ENCODE measurements at regions not wholly inside any gene's neighbourhood (a gene's known extent, or its start where the extent isn't known, plus 50 kb on each side); places are given as distances from the start of the nearest gene placed in this dataset.
A peak's percentile ranks its signal among the peaks of the same experiment; 100 is the strongest.

DNA sequence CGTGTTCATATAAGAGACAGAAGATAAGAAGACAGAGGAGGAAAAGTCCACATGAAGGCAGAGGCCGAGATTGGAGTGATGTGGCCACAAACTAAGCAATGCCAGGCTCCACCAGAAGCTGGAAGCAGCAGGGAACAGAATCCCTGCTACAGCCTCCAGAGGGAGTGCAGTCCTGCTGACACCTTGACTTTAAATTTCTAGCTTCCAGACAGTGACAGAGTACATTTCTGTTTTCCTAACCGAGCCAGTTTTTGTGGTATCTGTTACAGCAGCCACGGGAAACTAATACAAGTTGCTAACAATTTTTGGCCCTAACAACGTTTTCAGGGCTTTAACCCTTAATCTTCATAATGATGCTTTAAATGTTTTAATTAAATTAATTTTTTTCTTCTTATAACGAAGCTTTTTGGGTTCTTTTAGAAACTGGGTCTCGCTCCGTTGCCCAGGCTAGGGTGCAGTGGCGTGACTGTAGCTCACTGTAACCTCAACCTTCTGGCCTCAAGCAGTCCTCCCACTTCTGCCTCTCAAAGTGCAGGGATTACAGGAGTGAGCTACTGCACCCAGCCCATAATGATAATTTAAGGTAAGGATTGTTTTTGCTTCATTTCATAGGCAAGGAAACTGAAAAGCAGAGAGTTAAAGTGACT, 202.3 kb upstream of the PROK2 start:
- Histone ChIP-seq H4K20me1 (ENCODE audit: insufficient read depth, low read length) (no peaks in the 10 kb centered on the region), H3K9me2 (replicated peaks; ENCODE audit: insufficient read depth, low read length) (no peaks in the 10 kb centered on the region), H3F3A (ENCODE audit: insufficient read depth, low read length) (no peaks in the 10 kb centered on the region), H3K9me3 (replicated peaks; ENCODE audit: insufficient read depth, low read length) (no peaks in the 10 kb centered on the region), H3K27me3 (replicated peaks; ENCODE audit: insufficient read depth, low read length) (no peaks in the 10 kb centered on the region), H3K4me1 (ENCODE audit: low read length) (no peaks in the 10 kb centered on the region), H3K9ac (ENCODE audit: low read length) (no peak overlapping the region), H3K79me2 (ENCODE audit: low read length) (no peaks in the 10 kb centered on the region), H3K27ac (ENCODE audit: low read length) (no peak overlapping the region), H3K4me3 (ENCODE audit: low read length) (no peak overlapping the region), H2AFZ (ENCODE audit: low read length) (no peak overlapping the region), H3K36me3 (replicated peaks; ENCODE audit: insufficient read depth, low read length) (no peaks in the 10 kb centered on the region), H3K4me2 (ENCODE audit: low read depth, low read length) (no peak overlapping the region)
- DNase-seq: no peak
- TF ChIP-seq, protein P1, sequence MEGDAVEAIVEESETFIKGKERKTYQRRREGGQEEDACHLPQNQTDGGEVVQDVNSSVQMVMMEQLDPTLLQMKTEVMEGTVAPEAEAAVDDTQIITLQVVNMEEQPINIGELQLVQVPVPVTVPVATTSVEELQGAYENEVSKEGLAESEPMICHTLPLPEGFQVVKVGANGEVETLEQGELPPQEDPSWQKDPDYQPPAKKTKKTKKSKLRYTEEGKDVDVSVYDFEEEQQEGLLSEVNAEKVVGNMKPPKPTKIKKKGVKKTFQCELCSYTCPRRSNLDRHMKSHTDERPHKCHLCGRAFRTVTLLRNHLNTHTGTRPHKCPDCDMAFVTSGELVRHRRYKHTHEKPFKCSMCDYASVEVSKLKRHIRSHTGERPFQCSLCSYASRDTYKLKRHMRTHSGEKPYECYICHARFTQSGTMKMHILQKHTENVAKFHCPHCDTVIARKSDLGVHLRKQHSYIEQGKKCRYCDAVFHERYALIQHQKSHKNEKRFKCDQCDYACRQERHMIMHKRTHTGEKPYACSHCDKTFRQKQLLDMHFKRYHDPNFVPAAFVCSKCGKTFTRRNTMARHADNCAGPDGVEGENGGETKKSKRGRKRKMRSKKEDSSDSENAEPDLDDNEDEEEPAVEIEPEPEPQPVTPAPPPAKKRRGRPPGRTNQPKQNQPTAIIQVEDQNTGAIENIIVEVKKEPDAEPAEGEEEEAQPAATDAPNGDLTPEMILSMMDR (IDR thresholded peaks at IDR 0.05; ENCODE audit: low read length): no peak
- no peak for TF ChIP-seq EZH2phosphoT487 (IDR thresholded peaks at IDR 0.05; ENCODE audit: low read length)
- no peak for TF ChIP-seq EZH2 (optimal IDR thresholded peaks at IDR 0.05; ENCODE audit: low read depth, low read length)

DNA sequence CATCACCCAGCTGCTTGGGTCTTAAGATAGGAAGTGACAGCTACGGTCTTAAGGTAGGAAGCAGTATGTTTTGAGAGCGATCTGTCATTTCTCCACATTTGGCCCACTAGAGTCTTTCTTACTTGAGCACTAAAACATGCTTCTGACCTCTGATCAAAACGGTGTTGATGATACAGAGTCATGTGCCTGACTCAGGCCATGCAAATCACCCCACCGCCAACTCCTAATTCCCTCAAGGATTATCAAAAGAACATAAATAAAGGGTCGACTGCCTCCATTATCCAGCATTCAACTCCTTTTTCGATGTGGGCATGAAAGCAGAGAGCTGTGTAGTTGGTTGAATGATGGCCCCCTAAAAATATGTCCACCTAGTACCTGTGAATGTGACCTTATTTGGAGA, 201.7 kb upstream of the PROK2 start:
- Histone ChIP-seq H3K36me3 (replicated peaks; ENCODE audit: insufficient read depth, low read length) (no peaks in the 10 kb centered on the region), H4K20me1 (ENCODE audit: insufficient read depth, low read length) (no peaks in the 10 kb centered on the region), H3K9me2 (replicated peaks; ENCODE audit: insufficient read depth, low read length) (no peaks in the 10 kb centered on the region), H2AFZ (ENCODE audit: low read length) (no peak overlapping the region), H3F3A (ENCODE audit: insufficient read depth, low read length) (no peaks in the 10 kb centered on the region), H3K4me3 (ENCODE audit: low read length) (no peak overlapping the region), H3K27ac (ENCODE audit: low read length) (no peak overlapping the region), H3K79me2 (ENCODE audit: low read length) (no peaks in the 10 kb centered on the region), H3K9me3 (replicated peaks; ENCODE audit: insufficient read depth, low read length) (no peaks in the 10 kb centered on the region), H3K9ac (ENCODE audit: low read length) (no peak overlapping the region), H3K4me2 (ENCODE audit: low read depth, low read length) (no peak overlapping the region), H3K27me3 (replicated peaks; ENCODE audit: insufficient read depth, low read length) (no peaks in the 10 kb centered on the region), H3K4me1 (ENCODE audit: low read length) (no peaks in the 10 kb centered on the region)
- TF ChIP-seq, protein P1 (IDR thresholded peaks at IDR 0.05; ENCODE audit: low read length): no peak
- TF ChIP-seq EZH2phosphoT487 (IDR thresholded peaks at IDR 0.05; ENCODE audit: low read length) (no peak), EZH2 (optimal IDR thresholded peaks at IDR 0.05; ENCODE audit: low read depth, low read length) (no peak)
- DNase-seq: no peak

DNA sequence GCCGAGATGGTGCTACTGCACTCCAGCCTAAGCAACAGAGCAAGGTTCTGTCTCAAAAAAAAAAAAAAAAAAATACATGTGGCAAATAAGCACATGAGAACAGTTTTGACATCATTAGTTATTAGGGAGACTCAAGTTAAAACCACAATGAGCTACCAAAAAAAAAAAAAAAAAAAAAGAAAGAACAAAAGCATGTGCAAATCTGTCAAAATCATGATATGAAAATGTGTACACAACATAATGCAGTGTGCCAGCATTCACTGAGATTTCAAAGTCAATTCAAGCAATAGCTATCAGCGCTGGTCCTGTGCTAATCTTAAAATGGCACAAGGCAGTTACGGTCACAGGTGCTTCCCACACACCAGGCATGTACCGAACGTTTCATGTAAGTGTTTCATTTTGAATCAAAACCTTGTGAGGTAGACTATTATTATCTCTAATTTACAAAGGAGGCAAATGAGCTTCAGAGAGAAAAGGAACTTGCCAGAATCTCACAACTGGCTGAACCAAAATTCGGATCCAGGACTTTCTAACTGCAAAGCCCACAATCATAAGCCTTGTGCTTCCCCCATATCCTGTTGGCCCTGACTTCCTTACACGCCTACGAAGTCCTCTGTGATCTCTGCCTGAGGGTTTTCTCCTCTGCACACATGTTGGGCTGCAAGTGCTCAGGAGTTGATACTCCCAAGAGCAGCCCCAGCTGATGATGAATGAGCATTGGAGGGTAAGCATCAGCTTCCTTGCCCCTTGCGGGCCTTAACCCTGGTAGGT, 200.1 kb upstream of the PROK2 start:
- no peaks in the 10 kb centered on the region for H3F3A ChIP-seq (ENCODE audit: insufficient read depth, low read length)
- H3K4me3 ChIP-seq (ENCODE audit: low read length): no peak overlapping the region
- H3K9me3 ChIP-seq (replicated peaks; ENCODE audit: insufficient read depth, low read length): no peaks in the 10 kb centered on the region
- no peak overlapping the region for H3K4me2 ChIP-seq (ENCODE audit: low read depth, low read length)
- DNase-seq: peak; percentile 46
- H3K4me1 ChIP-seq (ENCODE audit: low read length): no peaks in the 10 kb centered on the region
- H4K20me1 ChIP-seq (ENCODE audit: insufficient read depth, low read length): no peaks in the 10 kb centered on the region
- no peak overlapping the region for H2AFZ ChIP-seq (ENCODE audit: low read length)
- H3K9ac ChIP-seq (ENCODE audit: low read length): no peak overlapping the region
- no peaks in the 10 kb centered on the region for H3K27me3 ChIP-seq (replicated peaks; ENCODE audit: insufficient read depth, low read length)
- TF ChIP-seq EZH2 (optimal IDR thresholded peaks at IDR 0.05; ENCODE audit: low read depth, low read length) (no peak), EZH2phosphoT487 (IDR thresholded peaks at IDR 0.05; ENCODE audit: low read length) (no peak)
- TF ChIP-seq, protein P1 (IDR thresholded peaks at IDR 0.05; ENCODE audit: low read length): no peak
- H3K79me2 ChIP-seq (ENCODE audit: low read length): no peaks in the 10 kb centered on the region
- no peaks in the 10 kb centered on the region for H3K36me3 ChIP-seq (replicated peaks; ENCODE audit: insufficient read depth, low read length)
- no peak overlapping the region for H3K27ac ChIP-seq (ENCODE audit: low read length)
- no peaks in the 10 kb centered on the region for H3K9me2 ChIP-seq (replicated peaks; ENCODE audit: insufficient read depth, low read length)
